KOPT-K1 (cell line): ENCODE measurements at regions not wholly inside any gene's neighbourhood (a gene's known extent, or its start where the extent isn't known, plus 50 kb on each side); places are given as distances from the start of the nearest gene placed in this dataset.

Source experiments
- H3K27ac ChIP-seq: fragments of 200-600 bp; sonication (generic); 2 replicates; pipeline ENCODE4 v1.5.1; 2016; ENCODE audit warnings: antibody characterized with exemption, mild to moderate bottlenecking, low read depth, low read length; ENCODE audit not compliant: poor library complexity, severe bottlenecking
- H3K36me3 ChIP-seq: fragments of 200-600 bp; sonication (generic); 2 replicates; pipeline ENCODE4 v1.5.1; 2017; ENCODE audit warnings: antibody characterized with exemption, mild to moderate bottlenecking, low read length, moderate library complexity; ENCODE audit not compliant: insufficient read depth
- H3K9me3 ChIP-seq: fragments of 200-600 bp; sonication (generic); 2 replicates; pipeline ENCODE4 v1.5.1; 2017; ENCODE audit warnings: antibody characterized with exemption, low read length, mild to moderate bottlenecking; ENCODE audit not compliant: insufficient read depth, poor library complexity, severe bottlenecking

DNA sequence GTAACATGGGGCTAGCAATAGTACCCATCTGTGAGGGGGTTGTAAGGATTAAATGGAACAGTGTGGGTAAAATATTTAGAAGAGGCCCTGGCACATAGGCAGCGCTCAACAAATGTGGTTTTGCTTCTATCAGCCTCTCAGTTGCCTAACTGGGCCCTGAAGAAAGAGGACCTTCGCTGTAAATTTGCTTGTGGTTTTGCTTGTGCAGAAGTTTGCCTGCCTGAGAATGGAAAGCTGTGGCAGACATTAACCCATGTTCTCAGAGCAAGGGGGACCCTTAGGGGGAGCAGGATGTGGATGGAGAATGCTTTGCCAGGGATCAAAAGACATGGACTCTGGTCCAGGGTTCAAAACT is 160.1 kb downstream of the BRMS1L start:
- Histone ChIP-seq H3K36me3 (no peaks in the 10 kb centered on the region), H3K27ac (peak overlapping the region; percentile 4), H3K9me3 (no peaks in the 10 kb centered on the region)

- H3K36me3 ChIP-seq: no peaks in the 10 kb centered on the region
- H3K27ac ChIP-seq: peak overlapping the region; percentile 4
- H3K9me3 ChIP-seq: no peaks in the 10 kb centered on the region
These were observed 159.5 kb downstream of the BRMS1L start for GRCh38 chr14:35985474-35986218.

GRCh38 chr14:35979531-35979930 is 153.4 kb downstream of the BRMS1L start:
- no peaks in the 10 kb centered on the region for H3K36me3 ChIP-seq
- H3K9me3 ChIP-seq: no peaks in the 10 kb centered on the region
- H3K27ac ChIP-seq: no peak overlapping the region

DNA sequence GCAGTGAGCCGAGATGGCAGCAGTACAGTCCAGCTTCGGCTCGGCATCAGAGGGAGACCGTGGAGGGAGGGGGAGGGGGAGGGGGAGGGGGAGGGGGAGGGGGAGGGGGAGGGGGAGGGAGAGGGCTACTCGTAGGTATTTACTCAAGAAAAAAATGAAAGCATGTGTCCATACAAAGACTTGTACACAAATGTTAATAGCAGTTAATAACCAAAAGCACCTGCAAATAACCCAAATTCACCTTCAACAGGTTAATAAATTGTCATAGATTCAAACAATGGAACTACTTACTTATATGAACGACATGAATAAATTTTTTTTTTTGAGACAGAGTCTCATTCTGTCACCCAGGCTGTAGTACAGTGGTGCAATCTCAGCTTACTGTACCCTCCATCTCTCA is 152.4 kb downstream of the BRMS1L start:
- H3K27ac ChIP-seq: no peak overlapping the region
- H3K36me3 ChIP-seq: no peaks in the 10 kb centered on the region
- no peaks in the 10 kb centered on the region for H3K9me3 ChIP-seq

DNA sequence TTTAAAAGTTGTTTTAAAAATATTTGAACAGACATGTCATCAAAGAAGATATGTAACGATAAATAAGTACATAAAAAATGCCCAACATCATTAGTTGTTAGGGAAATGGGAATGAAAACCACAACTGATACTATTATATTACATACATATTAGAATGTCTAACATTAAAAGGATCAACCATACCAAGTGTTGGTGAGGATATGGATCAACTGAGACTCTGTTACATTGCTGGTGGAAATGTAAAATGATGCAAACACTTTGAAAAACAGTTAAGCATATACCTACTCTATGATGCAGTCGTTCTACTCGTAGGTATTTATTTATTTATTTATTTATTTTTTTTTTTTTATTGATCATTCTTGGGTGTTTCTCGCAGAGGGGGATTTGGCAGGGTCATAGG is 149.7 kb downstream of the BRMS1L start:
- Histone ChIP-seq H3K36me3 (no peaks in the 10 kb centered on the region), H3K9me3 (no peaks in the 10 kb centered on the region), H3K27ac (no peak overlapping the region)

- Histone ChIP-seq H3K9me3 (no peaks in the 10 kb centered on the region), H3K36me3 (no peaks in the 10 kb centered on the region), H3K27ac (no peak overlapping the region)
These were observed 147.6 kb downstream of the BRMS1L start for GRCh38 chr14:35973770-35974169.

DNA sequence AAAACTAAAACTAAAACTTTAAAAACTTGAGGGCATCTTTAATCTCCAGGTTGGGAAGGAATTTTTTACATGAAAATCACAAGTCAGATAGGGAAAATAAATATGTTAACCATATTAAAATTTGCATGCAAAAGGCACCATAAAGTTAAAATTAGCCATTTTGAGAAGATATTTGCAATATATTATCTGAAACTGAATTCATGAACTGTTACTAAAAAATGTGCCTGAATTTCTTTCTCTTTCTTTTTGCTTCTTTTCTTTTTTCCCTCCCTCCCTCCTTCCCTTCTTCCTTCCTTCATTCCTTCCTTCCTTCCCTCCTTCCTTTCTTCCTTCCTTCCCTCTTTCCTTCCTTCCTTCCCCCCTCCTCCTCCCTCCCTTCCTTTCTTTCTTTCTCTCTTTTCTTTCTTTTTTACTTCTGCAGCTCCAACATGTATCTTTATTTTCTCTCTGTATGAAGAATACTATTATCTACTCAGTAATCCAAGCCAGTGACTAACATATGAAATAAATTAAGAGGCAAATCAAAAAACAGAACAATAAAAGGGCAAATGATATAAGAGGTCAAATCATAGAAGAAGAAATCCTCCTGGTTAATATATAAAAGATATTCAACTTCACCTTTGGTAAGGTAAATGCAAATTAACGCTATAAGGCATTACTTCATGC is 146.0 kb downstream of the BRMS1L start:
- no peaks in the 10 kb centered on the region for H3K9me3 ChIP-seq
- H3K27ac ChIP-seq: no peak overlapping the region
- no peaks in the 10 kb centered on the region for H3K36me3 ChIP-seq

GRCh38 chr14:35969310-35969709 is 143.2 kb downstream of the BRMS1L start:
- Histone ChIP-seq H3K27ac (no peak overlapping the region), H3K36me3 (no peaks in the 10 kb centered on the region), H3K9me3 (no peaks in the 10 kb centered on the region)

DNA sequence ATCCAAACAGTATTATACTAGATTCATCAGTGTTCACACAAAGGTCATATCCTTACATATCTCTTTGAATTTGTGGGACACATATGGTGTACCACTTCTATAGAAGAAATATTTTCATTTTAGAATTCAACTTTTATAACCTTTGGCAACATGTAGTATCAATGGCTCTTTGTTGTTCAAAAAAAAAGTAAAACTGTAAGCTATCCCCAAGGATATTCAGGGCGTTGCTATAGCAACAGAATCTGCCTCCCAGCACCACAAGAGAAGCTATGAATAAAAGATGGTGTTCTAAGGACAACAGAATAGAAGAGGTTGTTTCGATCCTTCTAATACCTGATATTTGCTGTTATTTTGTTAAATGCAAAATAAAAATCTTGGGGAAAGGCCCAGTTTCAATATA is 139.3 kb downstream of the BRMS1L start:
- no peak overlapping the region for H3K27ac ChIP-seq
- no peaks in the 10 kb centered on the region for H3K9me3 ChIP-seq
- H3K36me3 ChIP-seq: no peaks in the 10 kb centered on the region

GRCh38 chr14:35964697-35965286 is 138.7 kb downstream of the BRMS1L start:
- Histone ChIP-seq H3K36me3 (no peaks in the 10 kb centered on the region), H3K27ac (no peak overlapping the region), H3K9me3 (no peaks in the 10 kb centered on the region)

GRCh38 chr14:35963209-35963608 is 137.1 kb downstream of the BRMS1L start:
- H3K9me3 ChIP-seq: no peaks in the 10 kb centered on the region
- no peaks in the 10 kb centered on the region for H3K36me3 ChIP-seq
- no peak overlapping the region for H3K27ac ChIP-seq

DNA sequence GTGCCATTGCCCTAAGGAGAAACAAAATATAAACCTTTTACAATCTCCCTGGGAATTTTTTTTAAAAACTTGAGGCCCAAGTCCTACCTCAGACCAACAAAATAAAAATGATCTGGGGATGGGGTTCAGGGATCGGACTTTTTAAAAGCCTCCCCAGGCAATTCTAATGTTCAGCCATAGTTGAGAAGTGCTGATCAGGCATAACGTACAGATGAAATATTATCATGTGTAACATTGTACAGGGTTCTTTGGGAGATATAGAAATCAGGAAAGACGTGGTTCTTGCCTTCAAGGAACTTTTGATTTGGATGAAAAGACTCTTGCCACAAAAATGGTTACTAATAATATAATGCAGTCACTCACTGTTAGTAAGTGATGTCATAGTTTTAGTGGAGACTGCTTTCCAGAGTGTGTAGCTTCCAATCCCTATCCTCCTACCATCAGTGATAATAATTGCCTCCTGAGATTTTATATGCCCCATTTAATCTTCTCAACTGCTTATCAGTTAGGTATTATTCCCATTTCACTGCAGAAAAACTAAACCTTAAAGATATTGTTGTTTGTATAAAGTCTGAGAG is 135.6 kb downstream of the BRMS1L start:
- H3K9me3 ChIP-seq: no peaks in the 10 kb centered on the region
- no peak overlapping the region for H3K27ac ChIP-seq
- no peaks in the 10 kb centered on the region for H3K36me3 ChIP-seq

- Histone ChIP-seq H3K27ac (no peak overlapping the region), H3K9me3 (no peaks in the 10 kb centered on the region), H3K36me3 (no peaks in the 10 kb centered on the region)
These were observed 133.7 kb downstream of the BRMS1L start for GRCh38 chr14:35959835-35960234.

DNA sequence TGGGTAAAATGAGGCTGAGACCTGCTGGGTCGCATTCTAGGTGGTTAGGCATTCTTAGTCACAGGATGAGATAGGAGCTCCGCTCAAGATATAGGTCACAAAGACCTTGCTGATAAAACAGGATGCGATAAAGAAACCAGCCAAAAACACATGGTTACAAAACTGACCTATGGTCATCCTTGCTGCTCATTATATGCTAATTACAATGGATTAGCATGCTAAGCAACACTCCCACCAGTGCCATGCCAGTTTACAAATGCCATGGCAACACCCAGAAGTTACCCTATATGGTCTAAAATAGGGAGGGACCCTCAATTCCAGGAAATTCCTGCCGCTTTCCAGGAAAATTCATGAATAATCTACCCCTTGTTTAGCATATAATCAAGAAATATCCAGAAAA is 132.4 kb downstream of the BRMS1L start:
- Histone ChIP-seq H3K27ac (no peak overlapping the region), H3K36me3 (no peaks in the 10 kb centered on the region), H3K9me3 (no peaks in the 10 kb centered on the region)

- Histone ChIP-seq H3K27ac (no peak overlapping the region), H3K9me3 (no peaks in the 10 kb centered on the region), H3K36me3 (no peaks in the 10 kb centered on the region)
These were observed 130.4 kb downstream of the BRMS1L start for GRCh38 chr14:35956376-35957085.
